ENCODE measurements at regions not wholly inside any gene's neighbourhood (a gene's known extent, or its start where the extent isn't known, plus 50 kb on each side); places are given as distances from the start of the nearest gene placed in this dataset.

DNA sequence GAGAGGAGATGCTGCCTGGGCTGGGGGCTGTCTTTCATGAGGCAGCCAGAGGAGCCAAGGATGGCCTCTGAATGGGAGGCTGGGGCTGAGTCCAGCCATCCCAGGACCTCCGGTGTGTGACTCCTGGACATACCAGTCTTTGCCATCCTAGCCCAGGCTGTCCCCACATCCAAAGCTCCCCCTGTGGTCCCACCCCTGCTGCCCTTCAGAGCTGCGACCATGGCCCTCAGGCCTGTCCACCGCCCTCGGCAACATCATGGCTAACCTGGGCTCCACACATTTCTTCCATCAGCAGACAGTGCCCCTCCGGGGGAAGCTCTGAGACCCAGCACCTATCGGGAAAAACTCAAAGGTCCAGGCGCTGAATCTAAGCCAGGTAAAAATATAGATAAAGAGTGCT is 324.4 kb downstream of the MN1 start:
- no peak for DNase-seq (ENCODE audit: low read depth)

- DNase-seq (ENCODE audit: low read depth): no peak
These were observed 321.1 kb downstream of the MN1 start for GRCh38 chr22:27480487-27480886.

DNA sequence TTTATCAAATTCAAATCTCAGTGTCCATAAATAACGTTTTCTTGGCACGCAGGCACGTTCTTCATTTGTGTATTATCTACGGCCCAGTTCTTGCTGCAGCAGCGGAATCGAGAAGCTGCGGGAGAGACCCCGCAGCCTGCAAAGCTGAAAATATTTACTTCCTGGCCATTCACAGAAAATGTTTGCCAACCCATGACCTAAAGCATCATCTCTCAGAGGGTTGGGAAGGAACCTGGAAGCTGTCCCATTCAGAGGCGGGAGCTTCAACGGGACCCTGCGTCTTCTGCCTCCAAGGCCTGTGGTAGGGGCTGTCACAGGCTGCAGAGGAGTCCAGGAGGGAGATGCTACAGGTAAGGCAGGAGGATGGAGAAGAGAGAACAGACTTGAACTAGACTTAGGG is 319.2 kb downstream of the MN1 start:
- DNase-seq (ENCODE audit: low read depth): no peak

- DNase-seq (ENCODE audit: low read depth): no peak
These were observed 318.3 kb downstream of the MN1 start for GRCh38 chr22:27483095-27483785.

- DNase-seq (ENCODE audit: low read depth): no peak
These were observed 315.7 kb downstream of the MN1 start for GRCh38 chr22:27485842-27486241.

DNA sequence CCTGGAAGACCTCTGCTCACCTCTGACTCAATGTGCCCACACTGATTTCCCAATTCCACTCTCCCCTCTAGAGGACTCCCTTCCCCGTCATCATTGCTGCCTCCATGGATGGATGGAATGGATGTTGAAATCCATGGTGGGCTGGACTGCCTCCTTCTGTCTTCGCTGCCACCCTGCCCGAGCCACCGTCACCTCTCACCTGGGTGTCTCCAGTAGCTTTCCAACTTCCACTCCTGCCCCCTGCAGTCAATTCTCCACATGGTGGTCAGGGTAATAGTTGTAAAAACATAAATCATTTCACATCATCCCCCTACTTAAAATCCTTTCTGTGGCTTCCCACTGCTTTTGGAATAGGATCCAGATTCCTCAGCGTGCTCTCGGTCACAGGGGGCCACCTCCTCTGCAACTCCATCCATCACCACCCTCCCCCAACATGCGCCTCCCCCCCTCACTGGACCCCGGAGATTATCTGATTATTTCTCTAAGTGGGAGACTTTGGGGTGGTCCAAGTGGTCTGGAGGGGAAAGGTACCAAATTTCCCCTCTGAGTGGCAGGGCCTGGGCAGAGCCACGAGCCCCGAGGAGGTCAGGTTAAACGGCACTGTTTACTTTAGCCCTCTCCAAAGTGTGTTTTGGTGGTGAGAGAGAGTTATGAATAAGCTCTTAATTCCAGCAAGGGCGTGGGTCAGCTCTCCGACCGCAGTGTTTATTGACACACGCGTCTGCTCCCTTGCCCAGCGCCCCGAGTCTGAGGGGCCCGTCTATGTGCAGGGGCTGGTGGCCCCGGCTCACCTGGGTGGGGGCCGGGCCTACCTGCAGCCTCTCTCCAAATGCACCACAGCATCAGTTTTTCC is 313.7 kb downstream of the MN1 start:
- no peak for DNase-seq (ENCODE audit: low read depth)

GRCh38 chr22:27488456-27489177 is 312.9 kb downstream of the MN1 start:
- DNase-seq (ENCODE audit: low read depth): no peak

GRCh38 chr22:27489178-27489675 is 312.3 kb downstream of the MN1 start:
- no peak for DNase-seq (ENCODE audit: low read depth)

DNA sequence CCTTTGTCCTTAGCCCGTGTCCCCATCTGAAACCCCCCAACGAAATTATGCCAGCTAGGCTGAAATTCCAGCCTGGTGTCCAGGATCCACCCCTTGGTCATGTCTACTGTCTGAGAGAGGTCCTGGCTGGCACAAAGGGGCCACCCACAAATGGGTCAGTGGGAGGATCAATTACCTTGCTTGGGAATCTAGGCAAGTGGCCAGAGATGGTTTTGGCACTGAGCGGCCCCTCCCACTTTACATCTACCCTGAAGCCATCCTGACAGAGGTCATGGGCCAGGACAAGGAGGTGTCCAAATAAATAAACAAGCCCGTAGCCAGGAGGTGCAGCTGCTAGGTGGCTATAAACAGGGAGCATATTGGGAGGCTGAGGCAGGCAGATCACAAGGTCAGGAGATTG is 311.5 kb downstream of the MN1 start:
- no peak for DNase-seq (ENCODE audit: low read depth)

GRCh38 chr22:27491888-27492287 is 309.7 kb downstream of the MN1 start:
- DNase-seq (ENCODE audit: low read depth): no peak

- no peak for DNase-seq (ENCODE audit: low read depth)
These were observed 308.9 kb downstream of the MN1 start for GRCh38 chr22:27492566-27493201.

GRCh38 chr22:27493796-27494195 is 307.8 kb downstream of the MN1 start:
- DNase-seq (ENCODE audit: low read depth): no peak

DNA sequence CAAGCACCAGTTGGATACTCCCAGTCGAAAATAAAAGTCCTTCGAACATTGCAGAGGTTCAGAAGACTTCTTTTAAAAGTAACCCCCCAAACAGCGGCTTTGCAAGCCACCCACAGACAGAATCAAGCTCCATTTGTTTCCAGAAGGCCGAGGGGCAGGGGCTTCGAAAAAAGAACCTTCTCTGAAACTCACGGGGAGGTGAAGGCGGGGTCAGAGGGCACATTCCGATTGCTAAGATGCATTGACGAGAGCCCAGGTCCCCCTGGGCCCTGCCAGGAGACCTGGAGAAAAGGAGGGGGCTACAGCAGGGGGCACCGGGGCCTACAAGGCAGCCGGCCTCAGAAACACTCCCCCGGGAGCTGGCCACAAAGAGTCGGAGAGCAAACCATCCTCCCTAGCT is 306.8 kb downstream of the MN1 start:
- DNase-seq (ENCODE audit: low read depth): no peak

DNA sequence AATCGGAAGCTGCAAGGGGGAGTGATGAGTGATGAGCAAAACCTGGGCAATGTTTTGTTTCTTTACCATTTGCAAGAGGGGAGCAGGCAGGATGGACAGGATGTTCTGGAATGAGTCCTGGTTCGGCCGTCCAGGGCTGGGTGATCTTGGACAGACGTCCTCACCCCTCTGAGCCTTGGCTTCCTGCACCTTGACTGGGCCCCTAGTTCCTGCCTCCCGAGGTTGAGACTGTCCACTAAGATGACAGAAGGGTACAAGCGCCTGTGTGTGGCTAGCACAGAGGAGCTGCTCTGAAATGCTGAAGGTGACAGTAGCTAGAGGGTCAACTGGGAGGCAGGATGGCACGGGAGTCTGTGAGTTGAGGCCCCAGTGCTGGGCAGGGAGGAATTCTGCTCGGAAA is 306.2 kb downstream of the MN1 start:
- DNase-seq (ENCODE audit: low read depth): no peak

- DNase-seq (ENCODE audit: low read depth): no peak
These were observed 302.4 kb downstream of the MN1 start for GRCh38 chr22:27499121-27499520.

- DNase-seq (ENCODE audit: low read depth): no peak
These were observed 300.2 kb downstream of the MN1 start for GRCh38 chr22:27501191-27501936.

GRCh38 chr22:27502327-27502726 is 299.2 kb downstream of the MN1 start:
- DNase-seq (ENCODE audit: low read depth): no peak

- DNase-seq (ENCODE audit: low read depth): no peak
These were observed 296.9 kb downstream of the MN1 start for GRCh38 chr22:27504360-27505253.

- DNase-seq (ENCODE audit: low read depth): no peak
These were observed 294.4 kb downstream of the MN1 start for GRCh38 chr22:27507111-27507611.

- no peak for DNase-seq (ENCODE audit: low read depth)
These were observed 293.5 kb downstream of the MN1 start for GRCh38 chr22:27507935-27508526.

All from stimulated activated CD8-positive, alpha-beta memory T cell treated with anti-CD3 and anti-CD28 coated beads, Interleukin-7, amount 100 ng/mL, for 24 hours (primary cell).